HG03520 (cell line): ENCODE measurements at regions not wholly inside any gene's neighbourhood (a gene's known extent, or its start where the extent isn't known, plus 50 kb on each side); places are given as distances from the start of the nearest gene placed in this dataset.
"Not testable (repeated sequence)": the region's sequence is repeated elsewhere in the genome, so short reads cannot be mapped to it uniquely, and the experiment has no call there.

ENCODE experiments used
- ATAC-seq: cut with Tn5 transposase; IDR thresholded peaks from one replicate; pipeline ENCODE4 v1.9.1; 2021; ENCODE audit warnings: mild to moderate bottlenecking, moderate library complexity; ENCODE audit not compliant: unreplicated experiment

DNA sequence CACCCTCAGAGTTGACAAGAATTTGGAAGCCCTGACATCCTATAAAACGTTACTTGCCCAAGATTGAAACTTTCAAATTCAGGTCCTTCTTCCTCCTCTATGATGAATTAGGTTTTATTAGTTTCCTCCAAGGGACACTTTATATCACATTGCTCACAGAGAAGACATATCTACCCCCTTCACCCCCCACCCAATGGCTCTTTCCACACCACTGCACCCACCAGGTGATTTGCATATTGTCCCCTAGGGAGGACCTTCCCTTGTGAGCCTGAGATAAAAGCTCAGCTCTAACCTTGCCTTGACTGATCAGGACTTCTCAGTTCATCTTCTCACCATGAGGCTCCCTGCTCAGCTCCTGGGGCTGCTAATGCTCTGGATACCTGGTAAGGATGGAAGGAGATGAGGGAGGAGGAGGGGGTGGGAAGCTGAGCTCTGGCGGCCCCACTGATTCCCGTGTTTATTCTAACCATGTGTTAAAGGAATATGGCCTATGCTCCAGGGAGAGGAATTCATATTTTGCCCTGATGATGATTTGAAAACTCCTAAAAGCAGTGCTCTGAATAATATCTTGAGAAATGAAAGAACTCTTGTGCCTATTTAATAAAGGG lies 1255.8 kb downstream of the RPIA start:
- not testable (repeated sequence) for ATAC-seq

- ATAC-seq = peak; percentile 66
Observed at GRCh38 chr2:89948102-89948501, 1256.6 kb downstream of the RPIA start.

DNA sequence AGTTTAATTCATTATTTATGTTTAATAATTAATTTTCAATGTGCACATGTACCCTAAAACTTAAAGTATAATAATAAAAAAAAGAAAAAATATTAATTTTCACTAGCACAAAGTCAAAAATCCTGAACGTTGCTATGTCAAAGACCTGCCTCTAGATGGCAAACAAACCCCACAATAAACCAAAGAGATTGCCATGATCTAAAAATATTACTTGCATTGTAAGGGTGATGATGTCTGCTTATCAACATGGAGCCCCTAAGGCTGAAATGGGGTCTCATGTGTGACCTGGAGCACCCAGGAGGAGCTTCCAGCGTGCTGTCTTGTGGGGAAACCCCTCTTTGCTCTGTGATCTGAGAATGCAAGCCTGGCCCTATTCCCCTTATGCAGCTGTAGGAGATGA lies 1259.3 kb downstream of the RPIA start:
- not testable (repeated sequence) for ATAC-seq

DNA sequence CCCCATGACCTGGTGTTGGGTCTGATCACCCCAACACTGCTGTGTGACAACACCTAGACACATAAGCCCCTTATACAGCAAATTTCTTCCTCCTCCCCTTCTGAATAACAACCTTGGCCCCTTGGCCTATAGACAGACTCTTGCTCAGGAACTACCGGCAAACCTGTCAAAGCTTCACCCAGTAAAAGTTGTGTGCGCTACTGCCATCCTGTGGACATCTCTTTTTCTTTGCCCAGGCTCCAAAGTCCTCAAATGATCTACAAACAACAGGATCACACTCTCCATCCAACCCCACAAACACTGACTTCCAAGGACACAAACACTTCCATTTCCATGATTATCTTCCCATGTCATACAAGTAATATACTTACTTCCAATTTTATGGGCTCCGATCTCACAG lies 1265.8 kb downstream of the RPIA start:
- ATAC-seq = peak; percentile 74

GRCh38 chr2:89959729-89960378 lies 1268.4 kb downstream of the RPIA start:
- not testable (repeated sequence) for ATAC-seq

DNA sequence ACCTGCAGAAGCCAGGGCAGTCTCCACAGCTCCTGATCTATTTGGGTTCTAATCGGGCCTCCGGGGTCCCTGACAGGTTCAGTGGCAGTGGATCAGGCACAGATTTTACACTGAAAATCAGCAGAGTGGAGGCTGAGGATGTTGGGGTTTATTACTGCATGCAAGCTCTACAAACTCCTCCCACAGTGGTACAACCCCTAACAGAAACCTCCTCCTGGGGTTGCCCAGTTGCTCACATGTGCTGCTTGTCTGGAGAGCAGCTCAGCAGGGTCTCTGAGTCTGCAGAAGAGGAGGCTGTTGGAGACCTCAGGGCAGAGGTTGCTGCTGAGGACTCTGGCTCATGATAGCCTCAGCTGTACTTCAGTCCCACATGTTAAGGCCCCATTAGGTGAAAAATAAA lies 1269.1 kb downstream of the RPIA start:
- ATAC-seq = not testable (repeated sequence)

DNA sequence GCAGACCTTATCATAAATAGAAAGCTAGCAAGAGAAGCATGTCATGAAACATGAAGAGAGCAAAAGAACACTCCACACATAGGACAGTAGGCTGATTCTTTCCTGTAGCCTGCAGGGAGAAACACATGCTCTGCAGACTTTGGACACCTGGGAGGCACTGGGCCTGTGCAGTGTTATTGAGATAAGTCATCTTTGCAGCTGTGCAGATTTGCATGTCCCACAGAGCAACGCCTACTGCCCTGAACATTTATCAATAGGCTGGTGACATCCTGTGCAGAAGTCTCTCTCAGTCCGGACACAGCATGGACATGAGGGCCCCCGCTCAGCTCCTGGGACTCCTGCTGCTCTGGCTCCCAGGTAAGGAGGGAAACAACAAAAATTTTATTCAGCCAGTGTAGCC lies 1277.1 kb downstream of the RPIA start:
- ATAC-seq = peak; percentile 92

GRCh38 chr2:89969190-89969589 lies 1277.7 kb downstream of the RPIA start:
- ATAC-seq = not testable (repeated sequence)

GRCh38 chr2:89973849-89974248 lies 1282.4 kb downstream of the RPIA start:
- ATAC-seq = not testable (repeated sequence)

- ATAC-seq = not testable (repeated sequence)
Observed at GRCh38 chr2:89979826-89980537, 1288.5 kb downstream of the RPIA start.

DNA sequence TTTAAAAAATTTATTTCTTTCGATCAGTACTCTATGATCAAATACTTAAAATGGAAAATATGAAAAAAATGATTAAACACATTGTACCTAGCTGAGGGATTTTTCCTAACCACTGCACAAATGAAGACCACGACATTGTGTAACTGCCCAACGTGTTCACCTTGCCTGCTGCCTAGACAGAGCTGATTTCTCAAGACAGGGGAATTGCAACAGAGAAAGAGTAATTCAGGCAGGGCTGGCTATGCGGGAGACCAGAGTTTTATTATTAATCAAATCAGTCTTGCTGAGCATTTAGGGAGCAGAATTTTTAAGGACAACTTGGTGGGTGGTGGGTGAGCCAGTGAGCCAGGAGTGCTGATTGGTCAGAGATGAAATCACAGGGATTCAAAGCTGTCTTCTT lies 1290.8 kb downstream of the RPIA start:
- not testable (repeated sequence) for ATAC-seq

DNA sequence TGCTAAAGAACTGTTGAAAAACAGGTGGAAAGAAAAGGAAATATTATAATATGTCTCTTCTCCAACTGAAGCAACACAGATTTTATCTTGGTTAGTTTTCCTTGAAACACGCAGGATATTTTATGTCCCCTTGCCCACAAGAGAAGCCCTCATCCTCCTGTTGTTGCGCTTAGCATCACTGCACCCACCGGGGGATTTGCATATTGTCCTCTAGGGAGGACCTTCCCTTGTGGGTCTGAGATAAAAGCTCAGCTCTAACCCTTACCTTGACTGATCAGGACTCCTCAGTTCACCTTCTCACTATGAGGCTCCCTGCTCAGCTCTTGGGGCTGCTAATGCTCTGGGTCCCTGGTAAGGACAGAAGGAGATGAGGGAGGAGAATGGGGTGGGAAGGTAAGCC lies 1294.2 kb downstream of the RPIA start:
- not testable (repeated sequence) for ATAC-seq

- ATAC-seq = not testable (repeated sequence)
Observed at GRCh38 chr2:89986532-89986931, 1295.1 kb downstream of the RPIA start.

DNA sequence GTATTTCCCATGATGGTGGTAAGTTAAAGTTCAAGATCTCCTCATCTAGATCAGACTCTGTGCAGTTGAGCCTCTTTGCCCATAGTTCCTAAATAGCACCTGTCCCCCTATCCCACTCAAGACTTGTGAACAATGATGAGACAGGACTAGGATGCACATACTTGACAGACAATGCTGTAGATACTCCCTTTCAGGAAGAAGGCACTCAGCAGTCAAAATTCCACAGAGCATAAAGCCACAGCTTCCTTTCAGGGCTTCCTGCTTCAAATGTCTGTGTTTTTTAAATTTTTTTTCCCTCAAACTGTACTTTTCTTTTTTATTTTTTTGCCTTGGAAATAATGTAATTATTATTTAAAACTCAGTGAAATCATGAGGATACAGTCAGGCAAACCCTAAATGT lies 1305.3 kb downstream of the RPIA start:
- ATAC-seq = not testable (repeated sequence)

- not testable (repeated sequence) for ATAC-seq
Observed at GRCh38 chr2:90004553-90004952, 1313.1 kb downstream of the RPIA start.

- not testable (repeated sequence) for ATAC-seq
Observed at GRCh38 chr2:90010442-90011100, 1319.1 kb downstream of the RPIA start.

GRCh38 chr2:90011101-90011443 lies 1319.6 kb downstream of the RPIA start:
- not testable (repeated sequence) for ATAC-seq

DNA sequence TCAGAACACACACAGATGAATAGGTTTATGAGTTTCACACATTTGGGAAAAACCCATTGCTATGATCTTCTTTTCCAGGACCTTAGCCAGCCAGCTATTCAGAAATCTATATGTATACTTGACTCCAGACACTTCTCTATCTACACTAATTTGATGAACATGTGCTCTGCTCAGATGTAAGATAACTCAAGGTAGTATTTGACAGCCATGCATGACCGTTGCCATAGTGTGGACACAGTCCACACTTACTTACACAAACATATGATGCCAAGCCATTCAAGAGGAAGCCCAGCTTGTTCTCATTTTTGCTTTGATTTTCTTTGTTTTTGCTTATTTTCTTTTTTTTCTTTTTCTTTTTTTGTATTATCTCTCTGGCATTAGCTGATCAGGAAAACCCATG lies 1328.4 kb downstream of the RPIA start:
- not testable (repeated sequence) for ATAC-seq

- ATAC-seq = peak; percentile 78
Observed at GRCh38 chr2:90021234-90021633, 1329.8 kb downstream of the RPIA start.

- not testable (repeated sequence) for ATAC-seq
Observed at GRCh38 chr2:90027231-90027643, 1335.8 kb downstream of the RPIA start.

DNA sequence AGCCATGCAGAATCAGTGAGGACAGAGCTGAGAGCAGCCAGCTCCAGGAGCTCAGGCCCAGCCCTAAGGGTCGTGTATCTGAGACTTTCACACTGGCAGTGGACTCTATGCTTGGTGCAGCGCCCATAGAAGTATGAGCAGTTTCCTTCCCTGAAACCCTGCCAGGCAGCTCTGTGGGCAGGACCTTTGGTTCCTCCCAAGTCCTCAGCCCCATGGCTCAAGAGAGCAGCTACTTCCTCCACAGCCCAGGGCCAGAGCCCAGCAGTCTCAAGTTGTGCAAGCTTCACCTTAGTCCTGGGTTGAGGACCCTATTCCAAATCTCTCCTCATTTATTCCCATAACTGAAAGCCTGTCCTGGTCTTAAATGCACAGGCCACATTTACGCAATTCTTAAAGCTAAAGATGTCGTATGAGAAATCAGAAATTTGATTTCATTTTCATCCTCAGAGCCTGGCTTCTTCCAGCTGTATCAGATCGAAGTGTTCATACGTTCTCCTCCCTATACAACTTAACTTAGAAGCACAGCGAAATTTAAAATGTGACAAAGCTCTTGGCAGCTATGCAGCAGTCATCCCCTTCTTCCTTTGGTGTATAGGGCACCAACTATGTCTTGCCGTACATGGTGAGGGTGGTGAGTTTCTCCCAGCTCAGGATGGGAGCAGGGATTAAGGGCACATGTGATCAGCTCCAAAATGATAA lies 1337.1 kb downstream of the RPIA start:
- not testable (repeated sequence) for ATAC-seq
